Neural progenitor cell (in vitro differentiated cells): ENCODE measurements at regions not wholly inside any gene's neighbourhood (a gene's known extent, or its start where the extent isn't known, plus 50 kb on each side); places are given as distances from the start of the nearest gene placed in this dataset.

Experiments
- DNase-seq: peaks from one replicate; pipeline ENCODE4 v3.0.0-alpha.2; 2016; ENCODE audit warnings: low spot score
- H2AFZ ChIP-seq: fragments of 200-600 bp; sonication (generic); replicated peaks from 2 replicates; pipeline ENCODE4 v1.6.1; 2016; ENCODE audit warnings: antibody characterized with exemption
- H3F3A ChIP-seq: fragments of 200-600 bp; sonication (generic); 2 replicates; pipeline ENCODE4 v1.6.1; 2016; ENCODE audit warnings: antibody characterized with exemption, low read depth
- H3K27ac ChIP-seq: fragments of 200-600 bp; sonication (generic); 2 replicates; pipeline ENCODE4 v1.5.1; 2016; ENCODE audit warnings: mild to moderate bottlenecking
- H3K27me3 ChIP-seq: fragments of 200-600 bp; sonication (generic); 2 replicates; pipeline ENCODE4 v1.6.1; 2016; ENCODE audit warnings: mild to moderate bottlenecking, moderate library complexity
- H3K36me3 ChIP-seq: fragments of 200-600 bp; sonication (generic); 2 replicates; pipeline ENCODE4 v1.5.1; 2016
- H3K4me1 ChIP-seq: fragments of 200-600 bp; sonication (generic); 2 replicates; pipeline ENCODE4 v1.6.1; 2016; ENCODE audit warnings: mixed run types
- H3K4me2 ChIP-seq: fragments of 200-600 bp; sonication (generic); 2 replicates; pipeline ENCODE4 v1.6.1; 2016
- H3K4me3 ChIP-seq: fragments of 200-600 bp; sonication (generic); 2 replicates; pipeline ENCODE4 v1.5.1; 2016
- H3K79me2 ChIP-seq: fragments of 200-600 bp; sonication (generic); 2 replicates; pipeline ENCODE4 v1.6.1; 2016; ENCODE audit warnings: low read depth
- H3K9ac ChIP-seq: fragments of 200-600 bp; sonication (generic); 2 replicates; pipeline ENCODE4 v1.6.1; 2016
- H3K9me3 ChIP-seq: fragments of 200-600 bp; sonication (generic); 2 replicates; pipeline ENCODE4 v1.5.1; 2016; ENCODE audit warnings: low read depth
- H4K20me1 ChIP-seq: fragments of 200-600 bp; sonication (generic); 2 replicates; pipeline ENCODE4 v1.6.1; 2016; ENCODE audit warnings: low read depth
- H3K27ac Mint-ChIP-seq: 3 replicates; pipeline ENCODE4 v1.8.0; 2021; ENCODE audit warnings: mixed read lengths
- H3K27me3 Mint-ChIP-seq: 2 replicates; pipeline ENCODE4 v1.8.0; 2022; ENCODE audit warnings: low read depth, mild to moderate bottlenecking, inconsistent platforms, moderate library complexity, mixed read lengths; ENCODE audit not compliant: insufficient read depth
- H3K36me3 Mint-ChIP-seq: 3 replicates; pipeline ENCODE4 v1.8.0; 2021; ENCODE audit warnings: mixed read lengths
- H3K4me1 Mint-ChIP-seq: 3 replicates; pipeline ENCODE4 v1.8.0; 2021; ENCODE audit warnings: mixed read lengths
- H3K4me3 Mint-ChIP-seq: 3 replicates; pipeline ENCODE4 v1.8.0; 2021; ENCODE audit warnings: mild to moderate bottlenecking, moderate library complexity, mixed read lengths
- H3K9me3 Mint-ChIP-seq: 3 replicates; pipeline ENCODE4 v1.8.0; 2020; ENCODE audit warnings: mixed read lengths
- EZH2 ChIP-seq: fragments of 200-600 bp; sonication (generic); IDR thresholded peaks from 2 replicates; pipeline ENCODE4 v1.6.1; 2017; ENCODE audit warnings: antibody characterized with exemption, mild to moderate bottlenecking, moderate library complexity
- EZH2phosphoT487 ChIP-seq: fragments of 200-600 bp; sonication (generic); IDR thresholded peaks from 2 replicates; pipeline ENCODE4 v1.6.1; 2017; ENCODE audit warnings: antibody characterized with exemption
- TF ChIP-seq, protein P1 (sequence below): fragments of 200-600 bp; sonication (generic); IDR thresholded peaks from 2 replicates; pipeline ENCODE4 v1.5.1; 2017; ENCODE audit warnings: antibody characterized with exemption, mild to moderate bottlenecking

DNA sequence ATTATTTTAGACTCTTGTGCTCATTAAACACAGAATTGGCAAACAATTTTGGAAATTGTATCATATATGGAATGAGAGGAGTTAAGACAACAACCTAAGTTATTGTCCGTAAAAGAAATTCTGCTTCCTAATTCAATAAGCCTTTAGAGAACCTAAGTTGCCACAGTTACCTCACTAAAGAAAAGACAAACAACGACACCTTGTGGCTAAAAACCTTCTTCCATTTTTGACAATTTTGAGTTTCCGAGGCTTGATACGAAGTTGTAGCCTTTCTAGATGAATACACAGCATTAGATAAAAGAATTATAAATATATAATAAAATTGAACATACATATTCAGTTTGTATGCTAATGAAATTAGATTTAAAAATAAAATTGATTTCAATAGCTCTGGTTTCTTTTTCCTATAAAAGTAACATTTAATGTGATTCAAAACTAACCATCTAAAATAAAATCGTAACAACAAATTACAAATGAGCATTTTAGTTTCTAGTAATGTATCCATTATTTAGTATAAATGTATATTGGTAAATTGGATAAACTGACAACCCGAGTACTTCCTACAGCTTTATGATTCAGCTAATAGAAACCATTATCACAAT, 275.1 kb downstream of the GPM6A start:
- peaks cover 8% of the 10 kb centered on the region for H3K9me3 Mint-ChIP-seq
- Histone ChIP-seq H2AFZ (no peak overlapping the region), H3K27ac (no peak overlapping the region), H3K4me2 (no peak overlapping the region), H3K36me3 (no peaks in the 10 kb centered on the region), H4K20me1 (no peaks in the 10 kb centered on the region), H3K9ac (no peak overlapping the region), H3K9me3 (no peaks in the 10 kb centered on the region), H3K79me2 (no peaks in the 10 kb centered on the region), H3K27me3 (no peaks in the 10 kb centered on the region), H3K4me1 (no peaks in the 10 kb centered on the region), H3K4me3 (no peak overlapping the region), H3F3A (no peaks in the 10 kb centered on the region)
- no peak overlapping the region for H3K27ac Mint-ChIP-seq
- H3K36me3 Mint-ChIP-seq, result no peaks in the 10 kb centered on the region
- TF ChIP-seq EZH2phosphoT487 (no peak), EZH2 (no peak)
- TF ChIP-seq, protein P1, sequence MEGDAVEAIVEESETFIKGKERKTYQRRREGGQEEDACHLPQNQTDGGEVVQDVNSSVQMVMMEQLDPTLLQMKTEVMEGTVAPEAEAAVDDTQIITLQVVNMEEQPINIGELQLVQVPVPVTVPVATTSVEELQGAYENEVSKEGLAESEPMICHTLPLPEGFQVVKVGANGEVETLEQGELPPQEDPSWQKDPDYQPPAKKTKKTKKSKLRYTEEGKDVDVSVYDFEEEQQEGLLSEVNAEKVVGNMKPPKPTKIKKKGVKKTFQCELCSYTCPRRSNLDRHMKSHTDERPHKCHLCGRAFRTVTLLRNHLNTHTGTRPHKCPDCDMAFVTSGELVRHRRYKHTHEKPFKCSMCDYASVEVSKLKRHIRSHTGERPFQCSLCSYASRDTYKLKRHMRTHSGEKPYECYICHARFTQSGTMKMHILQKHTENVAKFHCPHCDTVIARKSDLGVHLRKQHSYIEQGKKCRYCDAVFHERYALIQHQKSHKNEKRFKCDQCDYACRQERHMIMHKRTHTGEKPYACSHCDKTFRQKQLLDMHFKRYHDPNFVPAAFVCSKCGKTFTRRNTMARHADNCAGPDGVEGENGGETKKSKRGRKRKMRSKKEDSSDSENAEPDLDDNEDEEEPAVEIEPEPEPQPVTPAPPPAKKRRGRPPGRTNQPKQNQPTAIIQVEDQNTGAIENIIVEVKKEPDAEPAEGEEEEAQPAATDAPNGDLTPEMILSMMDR, result peak; percentile 72
- no peaks in the 10 kb centered on the region for H3K4me1 Mint-ChIP-seq
- no peak overlapping the region for H3K4me3 Mint-ChIP-seq
- H3K27me3 Mint-ChIP-seq, result no peaks in the 10 kb centered on the region
- peak; percentile 62 for DNase-seq

DNA sequence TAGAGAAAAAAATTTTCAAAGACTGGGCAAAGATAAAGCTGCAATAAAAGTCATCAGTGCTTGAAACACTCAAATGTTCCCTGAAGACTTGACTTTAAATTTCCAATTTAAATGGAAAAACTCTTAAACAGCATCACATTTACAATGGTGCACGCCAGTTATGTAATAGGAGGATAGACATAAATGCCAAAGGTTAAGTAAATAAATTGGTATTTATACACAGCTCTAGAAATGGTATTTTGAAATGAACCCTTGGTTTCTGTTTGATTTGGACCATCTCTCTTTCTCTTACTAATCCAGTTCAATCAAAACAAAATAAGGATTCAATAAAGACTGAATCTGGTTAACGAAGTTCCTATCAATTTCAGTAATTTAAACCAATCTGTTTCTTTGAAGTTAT, 272.6 kb downstream of the GPM6A start:
- H4K20me1 ChIP-seq, result no peaks in the 10 kb centered on the region
- H3K4me3 Mint-ChIP-seq, result no peak overlapping the region
- peaks cover 6% of the 10 kb centered on the region for H3K9me3 Mint-ChIP-seq
- no peak for DNase-seq
- H3K27me3 ChIP-seq, result no peaks in the 10 kb centered on the region
- no peaks in the 10 kb centered on the region for H3F3A ChIP-seq
- no peak overlapping the region for H3K4me2 ChIP-seq
- H3K4me3 ChIP-seq, result no peak overlapping the region
- H3K36me3 Mint-ChIP-seq, result no peaks in the 10 kb centered on the region
- no peak overlapping the region for H3K27ac ChIP-seq
- no peak overlapping the region for H3K27ac Mint-ChIP-seq
- H3K79me2 ChIP-seq, result no peaks in the 10 kb centered on the region
- H3K9me3 ChIP-seq, result no peaks in the 10 kb centered on the region
- H3K4me1 ChIP-seq, result no peaks in the 10 kb centered on the region
- TF ChIP-seq, protein P1, result no peak
- TF ChIP-seq EZH2, result no peak
- TF ChIP-seq EZH2phosphoT487, result no peak
- no peak overlapping the region for H2AFZ ChIP-seq
- H3K27me3 Mint-ChIP-seq, result no peaks in the 10 kb centered on the region
- H3K9ac ChIP-seq, result no peak overlapping the region
- no peaks in the 10 kb centered on the region for H3K4me1 Mint-ChIP-seq
- H3K36me3 ChIP-seq, result no peaks in the 10 kb centered on the region

DNA sequence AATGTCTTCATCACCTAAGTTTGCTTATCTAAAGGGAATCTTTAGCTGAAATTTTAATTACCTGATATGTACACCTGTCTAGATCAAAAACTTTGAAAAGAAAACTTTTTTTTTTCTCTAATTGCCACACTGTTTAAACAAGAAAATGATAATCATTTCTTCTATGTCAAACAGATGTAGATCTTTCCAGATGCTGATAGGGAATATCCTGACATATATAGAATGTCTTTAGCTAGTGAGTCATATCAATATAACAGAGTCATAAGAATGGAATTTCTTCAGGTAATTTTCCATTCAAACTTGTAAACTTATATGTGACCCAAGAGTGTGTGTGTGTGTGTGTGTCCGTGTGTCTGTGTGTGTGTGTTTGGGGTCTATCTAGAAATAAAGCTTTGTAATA, 271.9 kb downstream of the GPM6A start:
- Mint-ChIP-seq H3K36me3 (no peaks in the 10 kb centered on the region), H3K27me3 (no peaks in the 10 kb centered on the region), H3K27ac (no peak overlapping the region), H3K9me3 (peaks cover 6% of the 10 kb centered on the region), H3K4me3 (no peak overlapping the region), H3K4me1 (no peaks in the 10 kb centered on the region)
- Histone ChIP-seq H3K9me3 (no peaks in the 10 kb centered on the region), H3K9ac (no peak overlapping the region), H4K20me1 (no peaks in the 10 kb centered on the region), H3K27me3 (no peaks in the 10 kb centered on the region), H2AFZ (no peak overlapping the region), H3K4me1 (no peaks in the 10 kb centered on the region), H3K79me2 (no peaks in the 10 kb centered on the region), H3F3A (no peaks in the 10 kb centered on the region), H3K36me3 (no peaks in the 10 kb centered on the region), H3K4me3 (no peak overlapping the region), H3K27ac (no peak overlapping the region), H3K4me2 (no peak overlapping the region)
- TF ChIP-seq, protein P1, result no peak
- TF ChIP-seq EZH2phosphoT487 (no peak), EZH2 (no peak)
- DNase-seq, result no peak
